WTC11 (cell line): ENCODE measurements at regions not wholly inside any gene's neighbourhood (a gene's known extent, or its start where the extent isn't known, plus 50 kb on each side); places are given as distances from the start of the nearest gene placed in this dataset.

ENCODE experiments used
- ATAC-seq: fragments of 200-7000 bp; cut with Tn5 transposase; 2 replicates; pipeline ENCODE4 v1.10.0; 2021; ENCODE audit warnings: mild to moderate bottlenecking, moderate library complexity
- CTCF ChIA-PET: fragments of 300-600 bp; sonication (Branson Sonifier 250); formaldehyde crosslinking; loops from one replicate; lab custom pipeline; 2021; ENCODE audit warnings: antibody characterized with exemption; lab: Charles Lee
- POLR2A ChIA-PET: fragments of 350-600 bp; sonication (Branson Sonifier 250); formaldehyde crosslinking; loops from one replicate; lab custom pipeline; 2021; ENCODE audit warnings: antibody characterized with exemption; lab: Charles Lee
- DNase-seq: peaks from one replicate; pipeline ENCODE4 v3.0.0; 2021; ENCODE audit warnings: low spot score
- H3K27ac Mint-ChIP-seq: 2 replicates; pipeline ENCODE4 v1.8.0; 2021; ENCODE audit warnings: mixed read lengths
- H3K27me3 Mint-ChIP-seq: 2 replicates; pipeline ENCODE4 v1.8.0; 2021; ENCODE audit warnings: low read depth, mild to moderate bottlenecking, moderate library complexity, mixed read lengths
- H3K36me3 Mint-ChIP-seq: 2 replicates; pipeline ENCODE4 v1.8.0; 2021; ENCODE audit warnings: mixed read lengths
- H3K4me1 Mint-ChIP-seq: 2 replicates; pipeline ENCODE4 v1.8.0; 2022; ENCODE audit warnings: mixed read lengths
- H3K4me3 Mint-ChIP-seq: 2 replicates; pipeline ENCODE4 v1.8.0; 2021; ENCODE audit warnings: mild to moderate bottlenecking, moderate library complexity, mixed read lengths
- H3K9me3 Mint-ChIP-seq: 2 replicates; pipeline ENCODE4 v1.8.0; 2021; ENCODE audit warnings: mixed read lengths
- ELF4 ChIP-seq: sonication (generic); formaldehyde crosslinking; IDR thresholded peaks from 2 replicates; pipeline ENCODE4 v1.8.1; 2022; ENCODE audit warnings: low read depth, mild to moderate bottlenecking, moderate library complexity, missing genetic modification reagents
- ETV6 ChIP-seq: sonication (generic); formaldehyde crosslinking; IDR thresholded peaks from 2 replicates; pipeline ENCODE4 v1.8.1; 2022; ENCODE audit warnings: mild to moderate bottlenecking, missing genetic modification reagents
- FOXK1 ChIP-seq: sonication (generic); formaldehyde crosslinking; IDR thresholded peaks from 2 replicates; pipeline ENCODE4 v1.8.0; 2022; ENCODE audit warnings: mild to moderate bottlenecking, moderate library complexity, missing genetic modification reagents
- GTF2I ChIP-seq: fragments of 250-450 bp; sonication (Bioruptor Pico); conservative IDR thresholded peaks from 2 replicates; pipeline ENCODE4 v1.4.0; 2021; ENCODE audit warnings: mild to moderate bottlenecking
- NR2C2 ChIP-seq: sonication (generic); formaldehyde crosslinking; IDR thresholded peaks from 2 replicates; pipeline ENCODE4 v1.8.0; 2022; ENCODE audit warnings: mild to moderate bottlenecking, missing genetic modification reagents
- PRRX2 ChIP-seq: fragments of 250-450 bp; sonication (Bioruptor Pico); IDR thresholded peaks from 2 replicates; pipeline ENCODE4 v1.8.0; 2021; ENCODE audit warnings: mild to moderate bottlenecking
- RELA ChIP-seq: sonication (generic); formaldehyde crosslinking; IDR thresholded peaks from 2 replicates; pipeline ENCODE4 v1.8.1; 2022; ENCODE audit warnings: missing genetic modification reagents, mild to moderate bottlenecking, borderline replicate concordance
- TEAD1 ChIP-seq: sonication (generic); formaldehyde crosslinking; IDR thresholded peaks from 2 replicates; pipeline ENCODE4 v1.8.0; 2022; ENCODE audit warnings: mild to moderate bottlenecking, missing genetic modification reagents
- TEAD4 ChIP-seq: sonication (generic); formaldehyde crosslinking; IDR thresholded peaks from 2 replicates; pipeline ENCODE4 v1.8.0; 2022; ENCODE audit warnings: mild to moderate bottlenecking, missing genetic modification reagents
- ZBTB21 ChIP-seq: sonication (generic); formaldehyde crosslinking; IDR thresholded peaks from 2 replicates; pipeline ENCODE4 v1.8.1; 2023; ENCODE audit warnings: mild to moderate bottlenecking, missing genetic modification reagents, borderline replicate concordance
- ZNF121 ChIP-seq: sonication (generic); formaldehyde crosslinking; IDR thresholded peaks from 2 replicates; pipeline ENCODE4 v1.8.0; 2023; ENCODE audit warnings: missing genetic modification reagents
- ZNF396 ChIP-seq: fragments of 250-450 bp; sonication (Bioruptor Pico); IDR thresholded peaks from 2 replicates; pipeline ENCODE4 v1.8.0; 2021; ENCODE audit warnings: mild to moderate bottlenecking, moderate library complexity, borderline replicate concordance
- ZNF416 ChIP-seq: fragments of 250-450 bp; sonication (Bioruptor Pico); IDR thresholded peaks from 2 replicates; pipeline ENCODE4 v1.9.0; 2021; ENCODE audit warnings: mild to moderate bottlenecking, inconsistent platforms
- ZNF671 ChIP-seq: fragments of 250-450 bp; sonication (Bioruptor Pico); IDR thresholded peaks from 2 replicates; pipeline ENCODE4 v1.8.0; 2021; ENCODE audit warnings: mild to moderate bottlenecking
- TF ChIP-seq, protein P1 (sequence below): sonication (generic); formaldehyde crosslinking; IDR thresholded peaks from 2 replicates; pipeline ENCODE4 v1.8.0; 2023; ENCODE audit warnings: missing genetic modification reagents, mild to moderate bottlenecking, borderline replicate concordance
- TF ChIP-seq, protein P2 (sequence below): sonication (generic); formaldehyde crosslinking; conservative IDR thresholded peaks from 2 replicates; pipeline ENCODE4 v1.8.1; 2022; ENCODE audit warnings: mild to moderate bottlenecking, missing genetic modification reagents
- TF ChIP-seq, protein P3 (sequence below): sonication (generic); formaldehyde crosslinking; IDR thresholded peaks from 2 replicates; pipeline ENCODE4 v1.8.1; 2023; ENCODE audit warnings: mild to moderate bottlenecking, moderate library complexity, missing genetic modification reagents
- TF ChIP-seq, protein P4 (sequence below): fragments of 200-600 bp; IDR thresholded peaks from 2 replicates; pipeline ENCODE4 v1.8.0; 2022; ENCODE audit warnings: antibody characterized with exemption
- TF ChIP-seq, protein P5 (sequence below): sonication (generic); formaldehyde crosslinking; IDR thresholded peaks from 2 replicates; pipeline ENCODE4 v1.8.0; 2023; ENCODE audit warnings: missing genetic modification reagents
- TF ChIP-seq, protein P6 (sequence below): sonication (generic); formaldehyde crosslinking; IDR thresholded peaks from 2 replicates; pipeline ENCODE4 v1.8.0; 2022; ENCODE audit warnings: mild to moderate bottlenecking, missing genetic modification reagents
- TF ChIP-seq, protein P7 (sequence below): sonication (generic); formaldehyde crosslinking; IDR thresholded peaks from 2 replicates; pipeline ENCODE4 v1.8.0; 2022; ENCODE audit warnings: mild to moderate bottlenecking, missing genetic modification reagents
- TF ChIP-seq, protein P8 (sequence below): fragments of 250-450 bp; sonication (Bioruptor Pico); conservative IDR thresholded peaks from 2 replicates; pipeline ENCODE4 v1.9.0; 2021; ENCODE audit warnings: mild to moderate bottlenecking

DNA sequence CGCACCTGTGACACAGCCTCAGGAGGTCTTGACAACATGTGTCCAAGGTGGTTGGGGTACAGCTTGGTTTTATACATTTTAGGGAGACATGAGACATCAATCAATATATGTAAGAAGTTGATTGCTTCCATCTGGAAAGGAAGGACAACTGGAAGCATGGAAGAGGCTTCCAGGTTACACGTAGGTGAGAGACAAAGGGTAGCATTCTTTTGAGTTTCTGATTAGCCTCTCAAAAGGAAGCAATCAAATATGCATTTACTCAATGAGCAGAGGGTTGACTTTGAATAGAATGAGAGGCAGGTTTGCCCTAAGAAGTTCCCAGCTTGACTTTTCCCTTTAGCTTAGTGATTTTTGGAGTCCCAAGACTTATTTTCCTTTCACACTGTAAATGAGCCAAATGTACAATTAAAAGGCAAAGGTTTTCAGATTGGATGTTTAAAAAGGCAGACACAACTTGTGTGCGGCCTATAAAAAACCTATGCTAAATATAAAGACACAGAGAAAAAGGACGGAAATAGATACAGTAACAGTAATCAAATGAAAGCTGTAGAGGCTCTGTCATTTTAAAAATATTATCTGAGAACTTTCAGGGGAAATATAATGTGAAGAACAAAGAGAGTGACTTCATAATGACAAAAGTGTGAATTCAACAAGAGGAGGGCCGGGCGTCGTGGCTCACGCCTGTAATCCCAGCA lies 65.7 kb upstream of the LANCL2 start:
- ATAC-seq (peak; percentile 78), DNase-seq (no peak)
- H3K27me3 Mint-ChIP-seq: no peaks in the 10 kb centered on the region
- CTCF ChIA-PET: interaction anchor here (0.7 to 1.7 kb wide), 6 partner anchors 8 to 124 kb away, joined by 3 to 5 read pairs (median 3); no protein-coding TSS in a partner anchor
- H3K4me1 Mint-ChIP-seq: peaks cover 53% of the 10 kb centered on the region
- H3K9me3 Mint-ChIP-seq: no peaks in the 10 kb centered on the region
- H3K27ac Mint-ChIP-seq: peak overlapping the region; percentile 97
- H3K4me3 Mint-ChIP-seq: peak overlapping the region; percentile 15; the same call in 1 of the 2 replicates
- POLR2A ChIA-PET: interaction anchor here (1.2 kb wide), 1 partner anchor 66 kb away, joined by 3 read pairs; no protein-coding TSS in a partner anchor
- peaks cover 4% of the 10 kb centered on the region; the same call in 1 of the 2 replicates for H3K36me3 Mint-ChIP-seq
- TF ChIP-seq NR2C2 (CRISPR knock-in tag): no peak
- TF ChIP-seq, protein P1, sequence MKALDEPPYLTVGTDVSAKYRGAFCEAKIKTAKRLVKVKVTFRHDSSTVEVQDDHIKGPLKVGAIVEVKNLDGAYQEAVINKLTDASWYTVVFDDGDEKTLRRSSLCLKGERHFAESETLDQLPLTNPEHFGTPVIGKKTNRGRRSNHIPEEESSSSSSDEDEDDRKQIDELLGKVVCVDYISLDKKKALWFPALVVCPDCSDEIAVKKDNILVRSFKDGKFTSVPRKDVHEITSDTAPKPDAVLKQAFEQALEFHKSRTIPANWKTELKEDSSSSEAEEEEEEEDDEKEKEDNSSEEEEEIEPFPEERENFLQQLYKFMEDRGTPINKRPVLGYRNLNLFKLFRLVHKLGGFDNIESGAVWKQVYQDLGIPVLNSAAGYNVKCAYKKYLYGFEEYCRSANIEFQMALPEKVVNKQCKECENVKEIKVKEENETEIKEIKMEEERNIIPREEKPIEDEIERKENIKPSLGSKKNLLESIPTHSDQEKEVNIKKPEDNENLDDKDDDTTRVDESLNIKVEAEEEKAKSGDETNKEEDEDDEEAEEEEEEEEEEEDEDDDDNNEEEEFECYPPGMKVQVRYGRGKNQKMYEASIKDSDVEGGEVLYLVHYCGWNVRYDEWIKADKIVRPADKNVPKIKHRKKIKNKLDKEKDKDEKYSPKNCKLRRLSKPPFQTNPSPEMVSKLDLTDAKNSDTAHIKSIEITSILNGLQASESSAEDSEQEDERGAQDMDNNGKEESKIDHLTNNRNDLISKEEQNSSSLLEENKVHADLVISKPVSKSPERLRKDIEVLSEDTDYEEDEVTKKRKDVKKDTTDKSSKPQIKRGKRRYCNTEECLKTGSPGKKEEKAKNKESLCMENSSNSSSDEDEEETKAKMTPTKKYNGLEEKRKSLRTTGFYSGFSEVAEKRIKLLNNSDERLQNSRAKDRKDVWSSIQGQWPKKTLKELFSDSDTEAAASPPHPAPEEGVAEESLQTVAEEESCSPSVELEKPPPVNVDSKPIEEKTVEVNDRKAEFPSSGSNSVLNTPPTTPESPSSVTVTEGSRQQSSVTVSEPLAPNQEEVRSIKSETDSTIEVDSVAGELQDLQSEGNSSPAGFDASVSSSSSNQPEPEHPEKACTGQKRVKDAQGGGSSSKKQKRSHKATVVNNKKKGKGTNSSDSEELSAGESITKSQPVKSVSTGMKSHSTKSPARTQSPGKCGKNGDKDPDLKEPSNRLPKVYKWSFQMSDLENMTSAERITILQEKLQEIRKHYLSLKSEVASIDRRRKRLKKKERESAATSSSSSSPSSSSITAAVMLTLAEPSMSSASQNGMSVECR: no peak
- TF ChIP-seq FOXK1 (CRISPR knock-in tag): no peak
- TF ChIP-seq ETV6 (CRISPR knock-in tag): peak; percentile 42; the same call in 1 of the 2 replicates
- TF ChIP-seq, protein P2, sequence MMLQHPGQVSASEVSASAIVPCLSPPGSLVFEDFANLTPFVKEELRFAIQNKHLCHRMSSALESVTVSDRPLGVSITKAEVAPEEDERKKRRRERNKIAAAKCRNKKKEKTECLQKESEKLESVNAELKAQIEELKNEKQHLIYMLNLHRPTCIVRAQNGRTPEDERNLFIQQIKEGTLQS: no peak
- TF ChIP-seq, protein P3, sequence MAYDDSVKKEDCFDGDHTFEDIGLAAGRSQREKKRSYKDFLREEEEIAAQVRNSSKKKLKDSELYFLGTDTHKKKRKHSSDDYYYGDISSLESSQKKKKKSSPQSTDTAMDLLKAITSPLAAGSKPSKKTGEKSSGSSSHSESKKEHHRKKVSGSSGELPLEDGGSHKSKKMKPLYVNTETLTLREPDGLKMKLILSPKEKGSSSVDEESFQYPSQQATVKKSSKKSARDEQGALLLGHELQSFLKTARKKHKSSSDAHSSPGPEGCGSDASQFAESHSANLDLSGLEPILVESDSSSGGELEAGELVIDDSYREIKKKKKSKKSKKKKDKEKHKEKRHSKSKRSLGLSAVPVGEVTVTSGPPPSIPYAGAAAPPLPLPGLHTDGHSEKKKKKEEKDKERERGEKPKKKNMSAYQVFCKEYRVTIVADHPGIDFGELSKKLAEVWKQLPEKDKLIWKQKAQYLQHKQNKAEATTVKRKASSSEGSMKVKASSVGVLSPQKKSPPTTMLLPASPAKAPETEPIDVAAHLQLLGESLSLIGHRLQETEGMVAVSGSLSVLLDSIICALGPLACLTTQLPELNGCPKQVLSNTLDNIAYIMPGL (CRISPR knock-in tag): no peak
- TF ChIP-seq ZNF121 (CRISPR knock-in tag): no peak
- TF ChIP-seq, protein P4, sequence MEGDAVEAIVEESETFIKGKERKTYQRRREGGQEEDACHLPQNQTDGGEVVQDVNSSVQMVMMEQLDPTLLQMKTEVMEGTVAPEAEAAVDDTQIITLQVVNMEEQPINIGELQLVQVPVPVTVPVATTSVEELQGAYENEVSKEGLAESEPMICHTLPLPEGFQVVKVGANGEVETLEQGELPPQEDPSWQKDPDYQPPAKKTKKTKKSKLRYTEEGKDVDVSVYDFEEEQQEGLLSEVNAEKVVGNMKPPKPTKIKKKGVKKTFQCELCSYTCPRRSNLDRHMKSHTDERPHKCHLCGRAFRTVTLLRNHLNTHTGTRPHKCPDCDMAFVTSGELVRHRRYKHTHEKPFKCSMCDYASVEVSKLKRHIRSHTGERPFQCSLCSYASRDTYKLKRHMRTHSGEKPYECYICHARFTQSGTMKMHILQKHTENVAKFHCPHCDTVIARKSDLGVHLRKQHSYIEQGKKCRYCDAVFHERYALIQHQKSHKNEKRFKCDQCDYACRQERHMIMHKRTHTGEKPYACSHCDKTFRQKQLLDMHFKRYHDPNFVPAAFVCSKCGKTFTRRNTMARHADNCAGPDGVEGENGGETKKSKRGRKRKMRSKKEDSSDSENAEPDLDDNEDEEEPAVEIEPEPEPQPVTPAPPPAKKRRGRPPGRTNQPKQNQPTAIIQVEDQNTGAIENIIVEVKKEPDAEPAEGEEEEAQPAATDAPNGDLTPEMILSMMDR: no peak
- TF ChIP-seq, protein P5, sequence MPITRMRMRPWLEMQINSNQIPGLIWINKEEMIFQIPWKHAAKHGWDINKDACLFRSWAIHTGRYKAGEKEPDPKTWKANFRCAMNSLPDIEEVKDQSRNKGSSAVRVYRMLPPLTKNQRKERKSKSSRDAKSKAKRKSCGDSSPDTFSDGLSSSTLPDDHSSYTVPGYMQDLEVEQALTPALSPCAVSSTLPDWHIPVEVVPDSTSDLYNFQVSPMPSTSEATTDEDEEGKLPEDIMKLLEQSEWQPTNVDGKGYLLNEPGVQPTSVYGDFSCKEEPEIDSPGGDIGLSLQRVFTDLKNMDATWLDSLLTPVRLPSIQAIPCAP: no peak
- TF ChIP-seq TEAD1 (CRISPR knock-in tag): peak; percentile 60; the same call in 1 of the 2 replicates
- TF ChIP-seq ZNF671 (CRISPR knock-in tag): no peak
- TF ChIP-seq GTF2I (CRISPR knock-in tag): no peak
- TF ChIP-seq RELA (CRISPR knock-in tag): no peak
- TF ChIP-seq ZBTB21: no peak
- TF ChIP-seq ZNF396: no peak
- TF ChIP-seq, protein P6, sequence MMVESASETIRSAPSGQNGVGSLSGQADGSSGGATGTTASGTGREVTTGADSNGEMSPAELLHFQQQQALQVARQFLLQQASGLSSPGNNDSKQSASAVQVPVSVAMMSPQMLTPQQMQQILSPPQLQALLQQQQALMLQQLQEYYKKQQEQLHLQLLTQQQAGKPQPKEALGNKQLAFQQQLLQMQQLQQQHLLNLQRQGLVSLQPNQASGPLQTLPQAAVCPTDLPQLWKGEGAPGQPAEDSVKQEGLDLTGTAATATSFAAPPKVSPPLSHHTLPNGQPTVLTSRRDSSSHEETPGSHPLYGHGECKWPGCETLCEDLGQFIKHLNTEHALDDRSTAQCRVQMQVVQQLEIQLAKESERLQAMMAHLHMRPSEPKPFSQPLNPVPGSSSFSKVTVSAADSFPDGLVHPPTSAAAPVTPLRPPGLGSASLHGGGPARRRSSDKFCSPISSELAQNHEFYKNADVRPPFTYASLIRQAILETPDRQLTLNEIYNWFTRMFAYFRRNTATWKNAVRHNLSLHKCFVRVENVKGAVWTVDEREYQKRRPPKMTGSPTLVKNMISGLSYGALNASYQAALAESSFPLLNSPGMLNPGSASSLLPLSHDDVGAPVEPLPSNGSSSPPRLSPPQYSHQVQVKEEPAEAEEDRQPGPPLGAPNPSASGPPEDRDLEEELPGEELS (CRISPR knock-in tag): peak; percentile 33; the same call in 1 of the 2 replicates
- no peak for TF ChIP-seq ELF4 (CRISPR knock-in tag)
- TF ChIP-seq ZNF416 (CRISPR knock-in tag): no peak
- no peak for TF ChIP-seq PRRX2
- TF ChIP-seq, protein P7, sequence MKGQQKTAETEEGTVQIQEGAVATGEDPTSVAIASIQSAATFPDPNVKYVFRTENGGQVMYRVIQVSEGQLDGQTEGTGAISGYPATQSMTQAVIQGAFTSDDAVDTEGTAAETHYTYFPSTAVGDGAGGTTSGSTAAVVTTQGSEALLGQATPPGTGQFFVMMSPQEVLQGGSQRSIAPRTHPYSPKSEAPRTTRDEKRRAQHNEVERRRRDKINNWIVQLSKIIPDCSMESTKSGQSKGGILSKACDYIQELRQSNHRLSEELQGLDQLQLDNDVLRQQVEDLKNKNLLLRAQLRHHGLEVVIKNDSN (CRISPR knock-in tag): no peak
- no peak for TF ChIP-seq TEAD4
- TF ChIP-seq, protein P8, sequence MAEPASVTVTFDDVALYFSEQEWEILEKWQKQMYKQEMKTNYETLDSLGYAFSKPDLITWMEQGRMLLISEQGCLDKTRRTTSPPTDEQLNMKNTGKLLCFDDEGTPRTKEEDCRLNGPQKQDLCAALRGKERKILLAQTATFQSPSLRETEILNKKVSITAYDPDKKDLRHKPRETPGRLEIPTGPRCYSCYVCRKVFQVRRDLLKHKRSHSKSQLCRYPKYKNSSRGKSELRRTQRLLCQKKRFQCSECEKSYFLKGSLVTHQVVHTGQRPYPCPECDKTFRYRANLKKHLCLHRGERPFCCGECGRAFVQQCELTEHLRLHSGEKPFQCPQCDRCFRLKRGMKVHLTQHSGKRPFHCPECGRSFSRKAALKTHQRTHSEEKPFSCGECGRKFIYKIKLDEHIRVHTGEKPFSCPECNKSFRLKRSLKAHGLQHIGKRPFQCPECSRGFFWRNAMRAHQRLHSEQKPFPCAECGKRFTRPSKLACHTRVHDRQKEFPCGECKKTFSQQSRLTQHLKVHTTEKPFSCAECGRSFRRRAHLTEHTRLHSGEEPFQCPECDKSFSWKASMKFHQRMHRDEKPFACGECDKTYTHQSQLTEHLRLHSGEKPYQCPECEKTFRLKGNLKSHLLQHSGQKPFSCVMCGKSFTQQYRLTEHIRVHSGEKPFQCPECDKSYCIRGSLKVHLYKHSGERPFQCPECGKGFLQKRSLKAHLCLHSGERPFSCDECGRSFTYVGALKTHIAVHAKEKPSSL: no peak
